ENCODE measurements at regions not wholly inside any gene's neighbourhood (a gene's known extent, or its start where the extent isn't known, plus 50 kb on each side); places are given as distances from the start of the nearest gene placed in this dataset.
"Not testable (repeated sequence)": the region's sequence is repeated elsewhere in the genome, so short reads cannot be mapped to it uniquely, and the experiment has no call there.

GRCh38 chr12:42012501-42012900 is 132.2 kb downstream of the GXYLT1 start:
- not testable (repeated sequence) for TF ChIP-seq CTCF (IDR thresholded peaks at IDR 0.05); ZFX (IDR thresholded peaks at IDR 0.05; ENCODE audit: borderline replicate concordance)
